Prostate gland (tissue), 2 donors: ENCODE measurements at regions not wholly inside any gene's neighbourhood (a gene's known extent, or its start where the extent isn't known, plus 50 kb on each side); places are given as distances from the start of the nearest gene placed in this dataset.

Experiments
- POLR2A ChIP-seq: fragments of 450-650 bp; IDR thresholded peaks from one replicate; pipeline ENCODE4 v1.6.1; 2016; ENCODE audit warnings: antibody characterized with exemption, mild to moderate bottlenecking
- POLR2AphosphoS5 ChIP-seq: sonication (generic); formaldehyde crosslinking; IDR thresholded peaks from one replicate; pipeline ENCODE4 v1.6.1; 2017; ENCODE audit warnings: antibody characterized with exemption
- TF ChIP-seq, protein P1 (sequence below), 4 experiments: fragments of 200-600 bp in 2 of 4; fragments of 450-650 bp in 2 of 4; sonication (generic) in 2 of 4; IDR thresholded peaks; 1 replicate in 3 of 4; 2 replicates in 1 of 4; pipeline ENCODE4 v1.5.1; 2016 to 2019; ENCODE audit warnings: antibody characterized with exemption in 4 of 4, mild to moderate bottlenecking in 2 of 4, moderate library complexity in 2 of 4

DNA sequence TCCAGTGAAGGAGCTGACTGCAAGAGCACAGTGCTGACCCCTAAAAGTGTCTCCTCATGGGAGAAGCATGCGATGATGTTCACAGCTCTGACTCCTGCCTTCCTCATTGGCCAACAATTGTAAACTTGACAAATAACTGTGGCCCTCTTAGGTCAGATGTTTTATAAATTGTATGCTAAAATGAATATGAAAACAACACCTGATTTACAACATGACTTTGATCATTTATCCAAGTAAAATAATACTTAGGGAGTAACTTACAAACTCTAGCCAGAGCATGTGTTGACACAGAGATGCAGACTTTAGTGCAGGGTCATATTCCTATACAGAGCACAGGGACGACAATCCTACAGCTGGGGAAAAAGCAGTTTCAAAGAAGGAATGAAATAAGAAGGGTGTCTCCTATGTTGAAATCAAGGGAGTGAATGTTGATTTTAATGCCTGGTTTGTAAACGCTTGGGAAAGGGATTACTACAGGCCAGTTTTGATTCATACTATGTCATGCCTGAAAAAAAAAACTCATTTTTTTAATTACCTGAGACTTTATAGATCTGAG lies 391.4 kb upstream of the AKR1E2 start:
- TF ChIP-seq, protein P1, sequence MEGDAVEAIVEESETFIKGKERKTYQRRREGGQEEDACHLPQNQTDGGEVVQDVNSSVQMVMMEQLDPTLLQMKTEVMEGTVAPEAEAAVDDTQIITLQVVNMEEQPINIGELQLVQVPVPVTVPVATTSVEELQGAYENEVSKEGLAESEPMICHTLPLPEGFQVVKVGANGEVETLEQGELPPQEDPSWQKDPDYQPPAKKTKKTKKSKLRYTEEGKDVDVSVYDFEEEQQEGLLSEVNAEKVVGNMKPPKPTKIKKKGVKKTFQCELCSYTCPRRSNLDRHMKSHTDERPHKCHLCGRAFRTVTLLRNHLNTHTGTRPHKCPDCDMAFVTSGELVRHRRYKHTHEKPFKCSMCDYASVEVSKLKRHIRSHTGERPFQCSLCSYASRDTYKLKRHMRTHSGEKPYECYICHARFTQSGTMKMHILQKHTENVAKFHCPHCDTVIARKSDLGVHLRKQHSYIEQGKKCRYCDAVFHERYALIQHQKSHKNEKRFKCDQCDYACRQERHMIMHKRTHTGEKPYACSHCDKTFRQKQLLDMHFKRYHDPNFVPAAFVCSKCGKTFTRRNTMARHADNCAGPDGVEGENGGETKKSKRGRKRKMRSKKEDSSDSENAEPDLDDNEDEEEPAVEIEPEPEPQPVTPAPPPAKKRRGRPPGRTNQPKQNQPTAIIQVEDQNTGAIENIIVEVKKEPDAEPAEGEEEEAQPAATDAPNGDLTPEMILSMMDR (IDR thresholded peaks at IDR 0.05) = no peak
- no peak for TF ChIP-seq POLR2A
- no peak for TF ChIP-seq POLR2AphosphoS5
